HG03060 (cell line): ENCODE measurements at regions not wholly inside any gene's neighbourhood (a gene's known extent, or its start where the extent isn't known, plus 50 kb on each side); places are given as distances from the start of the nearest gene placed in this dataset.

Source experiments
- ATAC-seq: cut with Tn5 transposase; IDR thresholded peaks from one replicate; pipeline ENCODE4 v1.9.1; 2021; ENCODE audit warnings: low read depth, moderate number of reproducible peaks; ENCODE audit not compliant: unreplicated experiment

DNA sequence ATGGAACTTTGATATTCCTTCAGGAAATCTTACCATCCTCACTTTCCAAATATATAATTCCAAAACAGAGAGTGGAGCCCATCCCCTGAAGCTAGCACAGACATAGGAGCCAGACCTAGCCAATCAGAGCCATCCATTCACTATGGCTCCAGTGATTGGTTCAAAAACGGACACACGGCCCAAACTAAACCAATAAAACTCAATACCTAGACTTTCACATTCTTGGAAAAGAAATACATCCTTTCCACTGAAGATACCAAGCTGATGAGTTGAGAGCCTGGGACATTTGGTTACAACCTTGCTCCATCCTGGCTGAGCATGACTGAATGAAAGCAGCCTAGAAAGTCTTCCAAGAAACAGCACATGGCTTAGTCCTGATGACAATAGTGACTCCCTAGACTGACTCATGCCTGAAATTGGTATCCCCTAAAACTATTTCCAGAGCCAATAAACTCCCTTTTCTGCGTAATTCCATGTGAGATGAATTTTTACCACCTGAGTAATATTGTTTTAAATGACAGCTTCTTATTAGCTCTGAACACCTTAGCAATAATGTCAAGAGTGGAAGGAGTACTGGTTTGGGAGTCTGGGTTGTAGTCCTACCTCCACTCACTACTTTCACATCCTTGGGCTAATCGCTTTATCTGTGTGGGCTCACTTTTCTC, 189.6 kb upstream of the LNX1 start:
- ATAC-seq = no peak

DNA sequence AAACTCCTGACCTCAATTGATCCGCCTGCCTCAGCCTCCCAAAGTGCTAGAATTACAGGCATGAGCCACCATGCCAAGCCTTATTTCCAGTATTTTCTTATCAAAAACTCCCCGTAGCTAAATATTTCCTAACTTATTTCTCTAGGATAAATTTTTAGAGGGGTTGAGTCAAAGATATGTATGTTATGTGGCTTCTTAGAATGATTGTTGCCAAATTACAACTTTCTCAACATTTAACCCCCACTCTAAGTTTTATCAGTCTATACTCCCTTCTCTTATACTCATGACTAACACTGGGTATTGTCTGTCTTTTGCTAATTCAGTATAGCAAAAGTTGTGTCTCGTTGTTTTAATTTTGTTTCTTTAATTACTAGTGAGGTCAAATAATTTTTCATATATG, 187.7 kb upstream of the LNX1 start:
- ATAC-seq = no peak

DNA sequence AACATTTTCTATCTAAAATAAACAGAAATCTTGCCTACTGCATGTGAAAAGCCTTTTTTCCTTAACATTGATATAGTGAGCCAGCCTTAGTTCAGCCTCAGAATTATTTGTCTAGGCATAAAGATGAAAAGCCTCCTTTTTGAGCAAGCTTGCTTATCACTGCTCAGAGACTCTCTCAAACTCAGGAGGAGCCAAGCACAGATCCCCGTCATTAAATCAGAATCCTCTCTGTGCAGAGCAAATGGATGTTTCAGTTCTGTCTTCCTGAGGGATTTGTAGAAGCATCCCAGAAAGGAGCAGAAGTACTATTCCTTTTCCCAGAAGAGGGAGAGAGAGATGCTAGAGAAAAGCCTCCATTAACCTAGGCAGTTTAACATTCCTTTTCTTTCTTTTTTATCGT, 186.9 kb upstream of the LNX1 start:
- no peak for ATAC-seq

DNA sequence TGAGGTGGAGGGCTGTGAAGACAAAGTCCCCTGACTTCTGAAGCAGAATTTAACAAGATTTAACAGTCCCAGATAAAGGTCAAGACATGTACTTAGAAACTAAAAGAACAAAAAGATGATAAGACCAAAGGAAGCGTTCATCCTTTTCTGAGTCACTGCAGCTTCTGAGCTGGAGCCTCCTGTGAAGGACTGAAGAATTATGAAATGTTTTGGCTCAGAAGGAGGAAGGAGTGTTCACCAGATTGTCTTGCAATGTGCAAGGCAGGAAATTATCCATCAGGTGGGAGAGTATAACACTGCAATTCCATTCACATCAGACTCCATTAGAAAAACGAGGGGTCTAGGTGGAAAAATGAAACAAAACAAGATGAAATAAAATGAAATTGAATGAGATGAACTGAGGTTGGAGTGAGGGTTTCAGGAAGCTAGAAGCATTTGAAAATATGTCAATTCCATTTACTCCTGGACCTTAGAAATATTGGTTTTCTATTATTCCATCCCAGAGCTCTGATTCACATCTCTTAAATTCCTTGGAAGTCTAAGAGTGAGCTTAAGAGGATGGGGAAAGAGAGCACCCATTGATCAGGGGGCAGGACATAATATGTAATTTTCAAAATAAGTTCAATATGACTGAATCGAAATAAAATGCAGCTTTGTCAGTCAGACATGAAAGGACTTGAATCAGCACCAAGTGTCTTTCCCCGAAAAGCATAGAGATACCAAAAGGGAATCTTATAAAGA, 186.1 kb upstream of the LNX1 start:
- no peak for ATAC-seq

DNA sequence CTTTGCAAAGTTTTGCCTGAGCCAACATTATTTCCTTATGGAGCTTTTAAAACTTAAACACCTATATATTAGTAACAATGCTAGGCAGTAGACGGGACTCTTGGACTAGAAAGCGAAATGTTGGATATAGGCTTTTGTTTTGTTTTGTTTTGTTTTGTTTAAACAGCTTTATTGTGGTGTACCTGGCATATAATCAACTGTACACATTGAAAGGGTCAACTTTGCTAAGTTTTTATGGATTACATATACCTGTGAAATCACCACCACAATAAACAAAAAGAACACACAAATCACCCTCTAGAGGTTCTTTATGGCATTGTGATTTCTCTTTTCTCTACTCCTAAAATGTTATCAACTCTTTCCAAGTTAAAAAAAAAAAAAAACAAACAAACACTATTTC, 184.9 kb upstream of the LNX1 start:
- no peak for ATAC-seq

DNA sequence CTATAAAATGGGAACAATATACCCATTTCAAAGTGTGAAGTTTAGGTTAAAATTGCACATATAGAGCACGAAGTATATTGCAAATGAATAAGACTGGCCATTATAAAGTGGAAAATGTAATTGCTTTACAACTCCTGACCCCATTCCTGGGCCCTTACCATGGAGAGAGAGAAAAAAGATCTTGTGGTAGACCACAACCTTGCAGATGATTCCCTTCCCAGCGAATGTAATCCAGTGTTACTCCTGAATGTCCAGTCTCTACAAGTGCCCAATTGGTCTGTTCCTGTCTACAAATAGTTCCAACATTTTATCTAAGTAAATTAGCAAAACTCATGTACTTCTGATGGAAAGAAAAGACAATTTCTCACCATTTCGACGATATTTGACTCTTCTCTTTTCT, 184.1 kb upstream of the LNX1 start:
- ATAC-seq = no peak

DNA sequence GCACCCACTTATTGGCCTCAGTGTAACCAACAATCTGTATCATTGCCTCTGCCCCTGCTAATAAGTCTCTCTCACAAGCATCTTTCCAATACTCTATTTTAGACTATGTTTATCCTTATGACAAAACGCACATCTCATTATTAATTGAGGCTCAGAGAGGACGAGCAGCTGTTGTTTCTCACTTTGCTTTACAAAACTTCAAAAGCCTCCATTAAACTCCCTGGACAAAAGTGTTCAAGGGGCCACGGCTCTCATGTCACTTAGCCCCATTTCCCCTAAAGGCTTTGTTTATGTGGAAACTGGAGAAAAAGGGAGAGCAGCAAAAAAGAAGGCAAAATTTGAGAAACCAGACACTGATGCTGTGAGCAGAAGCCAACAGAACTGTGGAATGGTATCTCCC, 180.0 kb upstream of the LNX1 start:
- no peak for ATAC-seq

DNA sequence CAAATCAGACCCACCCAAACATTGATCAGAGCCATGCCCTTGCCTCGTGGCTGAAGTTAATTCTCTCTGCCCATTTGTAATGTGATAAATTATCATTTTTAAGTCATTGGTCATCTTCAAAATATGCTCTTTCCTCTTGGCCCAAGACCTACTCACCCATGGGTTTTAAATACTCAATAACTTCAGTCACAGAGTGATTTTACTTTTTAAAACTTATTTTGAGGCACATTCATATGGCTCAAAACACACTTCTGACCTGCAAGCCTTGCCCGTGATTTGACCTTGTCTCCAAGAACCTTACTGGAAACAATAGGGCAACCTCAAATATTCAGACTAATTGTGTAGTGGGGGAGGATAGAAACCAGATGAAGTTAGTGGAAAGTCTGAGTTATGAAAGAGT, 176.2 kb upstream of the LNX1 start:
- no peak for ATAC-seq

DNA sequence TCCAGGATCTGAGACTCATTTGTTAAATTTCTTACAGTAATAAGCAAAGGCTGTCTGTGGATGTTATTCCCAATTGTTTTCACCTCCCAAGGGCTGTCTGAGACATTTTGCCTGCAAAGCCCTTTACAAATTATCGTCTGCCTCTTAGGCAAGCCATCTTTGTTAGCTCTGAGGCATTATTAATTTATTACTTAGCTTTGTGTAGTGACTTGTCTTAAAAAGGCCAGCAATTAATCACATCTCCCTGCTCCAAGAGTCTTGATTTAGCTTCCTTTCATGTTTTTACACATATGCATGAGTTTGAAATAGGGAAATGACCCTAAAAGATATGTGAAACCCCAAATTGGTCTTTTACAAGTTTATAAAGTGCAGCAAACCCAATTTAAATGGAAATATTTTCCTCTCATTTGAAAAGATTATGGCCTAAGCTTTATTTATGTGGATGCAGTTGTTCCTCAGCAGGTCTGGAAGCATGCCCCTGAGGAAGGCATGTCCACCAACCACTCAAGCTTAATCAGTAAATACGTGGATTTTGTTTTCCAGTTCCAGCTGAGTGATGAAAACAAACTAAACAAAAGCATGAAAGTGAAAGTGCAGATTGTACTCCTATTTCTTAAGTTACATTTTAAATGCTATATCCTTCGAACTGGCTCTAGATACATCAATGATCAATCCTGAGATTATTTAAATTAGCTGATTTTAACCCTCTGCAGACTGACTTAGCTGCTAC, 173.6 kb upstream of the LNX1 start:
- no peak for ATAC-seq

DNA sequence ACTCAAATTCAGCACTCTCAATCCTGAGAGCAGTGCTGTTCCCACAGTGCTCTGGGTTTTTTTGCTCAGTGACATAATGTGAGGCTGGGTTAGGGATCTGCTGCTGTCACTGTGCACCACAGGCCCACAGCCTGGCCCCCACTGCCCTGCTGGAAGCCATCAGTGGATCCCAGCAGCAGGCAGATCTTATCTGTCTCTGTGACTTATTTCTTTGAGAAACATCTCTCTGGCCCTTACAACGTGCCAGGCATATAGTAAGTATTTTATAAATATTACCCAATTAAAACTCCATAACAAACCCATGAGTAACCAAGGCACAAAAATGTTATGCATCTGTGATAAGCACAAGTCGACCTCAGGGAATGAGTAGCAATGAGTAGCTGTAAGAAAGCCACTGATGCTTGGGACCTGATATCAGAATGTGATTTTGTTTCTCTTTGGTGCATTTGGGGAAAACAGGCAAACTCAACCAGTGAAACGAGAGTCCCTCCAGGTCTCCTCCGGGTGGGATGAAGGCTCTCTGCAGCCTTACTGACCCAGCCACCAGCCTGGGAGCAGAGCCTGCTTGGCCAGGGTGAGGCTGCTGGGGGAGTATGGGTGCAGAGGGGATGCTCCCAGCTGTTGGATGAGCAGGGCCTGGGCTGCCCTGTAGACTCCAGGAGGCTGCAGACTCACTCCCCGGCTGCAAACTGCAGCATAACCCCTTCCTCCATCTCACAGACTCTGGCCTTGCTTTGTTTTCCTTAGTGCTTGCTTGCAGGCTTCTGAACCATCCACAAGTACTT, 172.7 kb upstream of the LNX1 start:
- no peak for ATAC-seq

DNA sequence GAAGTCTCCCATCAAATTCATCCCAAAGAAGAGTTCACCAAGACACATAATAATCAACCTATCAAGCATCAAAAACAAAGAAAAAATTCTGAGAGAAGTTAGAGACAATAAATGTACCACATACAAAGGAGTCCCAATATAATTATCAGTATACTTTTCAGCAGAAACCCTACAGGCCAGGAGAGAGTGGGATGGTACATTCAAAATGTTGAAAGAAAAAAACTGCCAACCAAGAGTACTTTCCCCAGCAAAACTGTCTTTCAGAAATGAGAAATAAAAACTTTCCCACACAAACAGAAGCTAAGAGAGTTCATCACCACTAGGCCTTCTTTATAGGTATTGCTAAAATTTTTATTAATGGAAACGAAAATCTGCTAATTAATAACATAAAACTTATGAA, 164.4 kb upstream of the LNX1 start:
- ATAC-seq = no peak

DNA sequence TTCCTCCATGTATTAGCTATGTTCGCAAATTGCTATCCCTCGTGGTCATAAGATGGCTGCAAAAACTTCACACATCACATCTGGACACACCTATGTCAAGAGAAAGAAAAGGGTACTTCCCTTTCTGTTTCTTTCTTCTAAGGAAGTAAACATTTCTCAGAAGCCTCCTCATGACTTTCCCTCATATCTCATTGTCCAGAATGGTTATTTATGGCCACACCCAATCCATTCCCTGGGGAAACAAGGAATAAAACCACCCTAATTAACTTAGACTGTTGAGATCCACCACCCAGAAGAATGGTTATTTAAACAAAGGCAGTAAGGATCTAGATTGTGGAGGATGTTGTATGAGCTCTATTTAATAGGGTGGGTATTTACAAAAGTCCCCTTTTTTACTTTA, 160.8 kb upstream of the LNX1 start:
- ATAC-seq = no peak

DNA sequence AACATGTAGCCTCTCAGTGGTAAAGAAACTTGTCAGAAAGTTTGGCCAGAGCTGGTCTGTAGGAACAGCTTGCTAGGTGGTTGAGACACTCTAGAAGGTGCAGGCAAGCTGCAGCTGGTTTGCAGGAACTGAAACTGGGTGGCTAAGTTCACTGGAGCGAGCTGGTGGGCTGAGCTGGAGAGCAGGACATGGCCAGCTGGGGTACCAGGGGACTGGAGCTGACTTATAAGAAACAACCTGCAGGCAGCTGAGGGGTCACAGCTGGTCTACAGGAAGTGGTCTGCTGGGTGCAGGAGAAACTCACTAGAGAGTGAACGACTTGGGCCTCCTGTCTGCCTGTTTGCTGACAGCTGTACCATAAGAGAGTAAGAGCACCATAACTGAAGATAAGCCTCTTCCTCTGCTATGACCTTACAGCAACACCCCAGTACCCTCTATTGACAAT, 157.1 kb upstream of the LNX1 start:
- peak; percentile 95 for ATAC-seq

DNA sequence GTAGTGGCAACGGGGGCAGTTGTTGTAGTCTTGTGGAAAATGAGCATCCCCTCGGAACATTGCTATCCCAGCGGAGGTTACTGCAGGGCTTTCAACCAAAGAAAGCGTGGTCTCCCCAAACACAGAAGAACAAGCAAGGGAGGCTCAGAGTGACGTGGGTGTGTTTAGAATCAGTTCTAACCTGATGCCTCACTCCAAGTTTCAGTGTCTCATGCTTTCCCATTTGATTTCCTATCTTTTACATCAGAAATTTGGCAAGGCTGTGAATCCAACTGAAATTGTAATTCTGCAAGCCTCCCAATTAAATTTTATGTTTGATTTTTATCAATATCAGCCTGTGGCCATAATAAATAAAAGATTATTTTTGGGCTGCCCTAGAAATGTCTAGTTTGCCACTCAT, 156.1 kb upstream of the LNX1 start:
- no peak for ATAC-seq

DNA sequence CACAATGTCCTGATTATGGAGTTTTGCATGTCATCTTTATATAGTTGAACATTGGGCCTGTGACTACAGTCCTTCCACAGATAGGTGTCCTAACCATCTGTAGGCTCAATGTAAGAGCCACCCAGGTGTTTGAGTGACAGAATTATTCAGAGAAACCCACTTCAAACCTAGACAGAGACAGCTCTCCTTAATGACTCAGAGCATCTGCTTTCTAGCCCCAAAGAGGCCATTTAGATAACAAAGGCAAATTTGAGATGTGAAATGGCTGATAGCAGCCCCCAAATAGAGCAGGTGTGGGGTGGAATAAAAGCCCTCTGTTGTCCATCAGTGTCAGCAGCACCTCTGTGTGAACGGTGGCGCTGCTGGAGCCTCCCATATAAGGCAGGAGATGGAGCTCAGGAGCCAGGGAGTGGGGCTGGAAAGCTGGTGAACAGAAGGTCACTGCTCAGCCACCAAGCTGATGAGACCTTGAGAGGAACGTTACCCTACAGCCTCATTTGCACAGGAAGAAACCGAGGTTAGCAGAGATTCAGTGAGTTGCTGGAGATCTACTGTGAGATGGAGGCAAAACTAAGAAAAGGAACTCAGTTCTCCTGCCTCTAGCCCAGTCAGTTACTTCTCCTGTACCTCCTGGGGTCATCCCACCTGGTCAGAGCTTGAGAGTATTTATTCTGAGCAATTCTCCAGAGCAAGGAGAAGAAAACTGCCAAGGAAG, 153.3 kb upstream of the LNX1 start:
- ATAC-seq = no peak

DNA sequence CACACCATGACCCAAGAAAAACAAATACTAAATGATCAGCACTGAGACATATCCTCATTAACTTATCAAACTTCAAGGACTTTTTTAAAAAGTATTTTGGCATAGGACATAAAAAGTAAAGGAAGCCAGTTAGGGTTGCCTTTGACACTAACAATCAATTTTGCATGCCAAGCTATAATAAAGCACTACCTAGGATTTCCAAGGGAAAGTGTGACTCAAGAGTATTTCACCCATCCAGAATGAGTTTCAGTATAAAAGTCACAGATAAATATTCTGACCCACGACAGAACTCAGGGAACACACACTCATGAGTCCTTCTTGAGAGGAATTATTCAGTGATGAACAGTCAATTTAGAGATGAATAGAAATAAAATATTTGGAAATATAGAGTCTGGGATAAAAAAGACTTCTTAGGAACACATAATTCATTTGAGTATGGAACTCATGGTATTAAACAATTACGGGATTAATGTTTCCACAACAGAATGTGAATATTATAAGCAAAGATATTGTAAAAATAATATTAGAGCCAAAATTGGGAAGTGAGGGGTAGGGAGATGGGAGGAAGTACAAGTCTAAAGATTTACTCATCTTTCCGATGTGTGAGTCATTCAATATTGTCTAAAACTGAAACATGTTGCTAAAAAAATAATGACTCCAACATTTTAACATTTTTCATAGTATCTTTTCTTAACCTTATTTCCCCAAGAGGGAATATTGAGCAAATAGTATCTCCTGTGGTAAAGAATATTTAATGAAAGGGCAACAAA, 143.5 kb upstream of the LNX1 start:
- no peak for ATAC-seq

DNA sequence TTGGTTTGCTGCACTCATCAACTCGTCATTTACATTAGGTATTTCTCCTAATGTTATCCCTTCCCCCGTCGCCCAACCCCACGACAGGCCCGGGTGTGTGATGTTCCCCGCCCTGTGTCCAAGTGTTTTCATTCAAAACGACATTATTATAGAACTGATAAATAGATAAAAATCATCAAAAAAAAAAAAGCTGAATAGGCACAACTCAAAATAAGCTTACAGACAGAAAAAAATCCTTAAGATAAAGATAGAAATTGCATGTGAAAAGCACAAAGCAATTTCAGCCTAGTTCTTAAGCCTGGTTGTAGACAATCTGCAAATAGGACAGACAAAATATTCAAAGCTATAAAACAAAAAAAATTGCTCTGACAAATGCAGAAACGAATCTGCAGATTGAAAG, 142.9 kb upstream of the LNX1 start:
- ATAC-seq = no peak

DNA sequence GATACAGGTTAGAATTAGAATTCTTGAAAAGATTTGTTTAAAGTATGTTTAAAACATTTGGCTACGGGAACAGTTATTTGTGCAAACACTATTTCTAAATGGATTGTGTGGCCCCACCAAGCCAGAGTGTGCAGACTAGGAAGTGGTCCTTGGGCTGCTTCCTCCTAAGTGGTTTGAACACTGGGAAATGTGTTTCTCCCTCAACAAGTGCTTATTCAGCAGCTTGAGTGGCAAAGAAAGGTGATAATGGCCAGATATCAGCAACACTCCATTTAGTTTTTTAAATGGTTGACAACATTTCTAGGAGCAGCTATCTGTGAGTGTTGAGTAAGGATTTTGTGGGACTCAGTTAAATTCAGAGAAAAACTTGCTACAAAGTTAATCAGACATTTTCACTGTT, 141.4 kb upstream of the LNX1 start:
- no peak for ATAC-seq

DNA sequence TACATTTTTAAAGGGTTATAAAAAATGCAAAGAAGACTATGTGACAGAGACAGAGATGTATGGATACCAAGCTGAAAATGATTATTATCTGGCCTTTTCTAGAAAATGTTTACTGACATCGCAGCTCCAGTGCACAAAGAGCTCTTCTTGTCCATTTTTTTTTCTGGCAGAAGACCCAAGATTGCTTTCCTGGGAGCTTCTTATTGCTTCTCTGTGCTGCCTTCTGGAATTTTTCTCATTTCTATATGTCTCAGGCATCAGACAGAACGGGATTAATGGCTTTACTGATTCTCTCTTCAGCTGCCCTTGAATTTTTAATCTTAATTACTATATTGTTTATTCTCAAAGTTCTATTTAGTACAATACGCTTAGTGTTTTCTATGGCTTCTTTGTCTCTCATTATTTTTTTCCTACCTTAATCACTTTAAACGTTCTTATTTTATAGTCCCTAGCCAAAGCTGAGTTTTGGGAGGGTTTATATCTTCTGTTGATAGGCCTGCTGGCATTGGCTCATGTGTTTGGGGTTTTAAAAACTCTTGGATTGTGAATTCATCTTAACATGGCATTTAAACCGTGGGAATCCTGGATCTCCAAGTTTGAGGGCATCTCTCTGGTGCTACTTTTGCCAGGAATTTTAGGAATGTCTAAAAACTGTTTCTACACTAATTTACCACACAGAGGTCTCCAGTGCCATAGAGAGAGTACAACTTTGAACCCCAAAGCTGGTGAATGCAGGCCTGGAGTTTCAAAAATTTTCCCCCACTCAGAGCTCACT, 138.9 kb upstream of the LNX1 start:
- ATAC-seq = no peak
